ENCODE measurements at regions not wholly inside any gene's neighbourhood (a gene's known extent, or its start where the extent isn't known, plus 50 kb on each side); places are given as distances from the start of the nearest gene placed in this dataset.
"Not testable (repeated sequence)": the region's sequence is repeated elsewhere in the genome, so short reads cannot be mapped to it uniquely, and the experiment has no call there.

DNA sequence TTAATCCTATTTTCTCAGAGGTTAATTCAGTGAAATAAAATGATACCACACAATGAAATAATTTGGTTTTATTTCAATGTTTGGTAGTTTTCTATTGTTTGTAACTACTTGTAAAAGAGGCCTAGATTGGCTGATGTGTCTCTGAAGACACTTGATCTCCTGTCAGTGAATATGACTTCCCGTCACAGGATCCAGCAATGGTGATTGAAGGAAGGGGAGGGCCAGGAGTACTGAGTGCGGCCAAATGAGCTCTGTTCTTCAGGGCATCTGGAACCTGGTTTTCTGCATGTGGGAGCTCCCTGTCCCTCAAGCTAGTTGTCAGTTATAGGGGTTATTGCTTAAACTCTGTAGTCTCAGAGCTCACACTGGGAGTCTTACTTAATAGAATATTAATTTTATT, 86.5 kb upstream of the OTUD4 start:
- H3K9ac ChIP-seq: no peak overlapping the region
- H3F3A ChIP-seq (ENCODE audit: insufficient read depth): no peaks in the 10 kb centered on the region
- no peak for DNase-seq
- no peak overlapping the region for H3K4me2 ChIP-seq (ENCODE audit: unreplicated experiment)
- H3K9me3 ChIP-seq (ENCODE audit: low read depth): no peaks in the 10 kb centered on the region
- no peak overlapping the region for H3K4me3 ChIP-seq
- 51 to 53% methylated on average over 2 of the region's 2 CpGs for WGBS, 2 experiments (ENCODE audit: low coverage in 1 of 2, low lambda C conversion rate in 2 of 2, missing lambda C conversion rate in 2 of 2)
- no peaks in the 10 kb centered on the region for H3K79me2 ChIP-seq (ENCODE audit: insufficient read depth)
- H3K27me3 ChIP-seq (replicated peaks; ENCODE audit: insufficient read depth): no peaks in the 10 kb centered on the region
- in situ Hi-C loops (cut with MboI): no loop called here
- no peaks in the 10 kb centered on the region for H3K4me1 ChIP-seq (ENCODE audit: insufficient read depth)
- H2AFZ ChIP-seq: no peak overlapping the region
- H3K36me3 ChIP-seq (ENCODE audit: low read depth): no peaks in the 10 kb centered on the region
- TF ChIP-seq EZH2 (IDR thresholded peaks at IDR 0.05; ENCODE audit: insufficient read depth, poor library complexity, severe bottlenecking): no peak
- no peak for TF ChIP-seq EZH2phosphoT487 (IDR thresholded peaks at IDR 0.05; ENCODE audit: insufficient read depth, low read depth)
- H3K9me2 ChIP-seq (ENCODE audit: insufficient read depth): no peaks in the 10 kb centered on the region
- H4K20me1 ChIP-seq (ENCODE audit: insufficient read depth): no peaks in the 10 kb centered on the region
- H3K27ac ChIP-seq: no peak overlapping the region

DNA sequence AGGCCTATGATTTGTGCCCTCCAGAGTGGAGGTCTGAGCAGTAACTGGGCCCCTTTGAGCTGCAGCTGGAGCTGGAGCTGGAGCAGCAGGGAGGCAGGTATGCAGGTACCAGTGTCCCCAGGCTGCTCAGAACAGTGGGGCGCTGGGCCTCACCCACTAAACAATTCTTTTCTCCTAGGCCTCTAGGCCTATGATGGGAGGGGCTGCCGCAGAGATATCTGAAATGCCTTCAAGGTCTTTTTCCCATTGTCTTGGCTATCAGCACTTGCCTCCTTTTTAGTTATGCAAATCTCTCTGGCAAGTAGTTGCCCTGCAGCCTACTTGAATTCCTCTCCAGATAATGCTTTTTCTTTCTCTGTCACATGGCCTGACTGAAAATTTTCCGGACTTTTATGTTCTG, 79.7 kb upstream of the OTUD4 start:
- no peaks in the 10 kb centered on the region for H3K9me2 ChIP-seq (ENCODE audit: insufficient read depth)
- H3F3A ChIP-seq (ENCODE audit: insufficient read depth): no peaks in the 10 kb centered on the region
- TF ChIP-seq EZH2phosphoT487 (IDR thresholded peaks at IDR 0.05; ENCODE audit: insufficient read depth, low read depth) (no peak), EZH2 (IDR thresholded peaks at IDR 0.05; ENCODE audit: insufficient read depth, poor library complexity, severe bottlenecking) (no peak)
- DNase-seq: no peak
- H3K27ac ChIP-seq: no peak overlapping the region
- no peaks in the 10 kb centered on the region for H3K79me2 ChIP-seq (ENCODE audit: insufficient read depth)
- no peak overlapping the region for H3K4me2 ChIP-seq (ENCODE audit: unreplicated experiment)
- in situ Hi-C loops (cut with MboI): no loop called here
- no peaks in the 10 kb centered on the region for H3K27me3 ChIP-seq (replicated peaks; ENCODE audit: insufficient read depth)
- no peak overlapping the region for H3K4me3 ChIP-seq
- H3K4me1 ChIP-seq (ENCODE audit: insufficient read depth): no peaks in the 10 kb centered on the region
- no peaks in the 10 kb centered on the region for H4K20me1 ChIP-seq (ENCODE audit: insufficient read depth)
- H2AFZ ChIP-seq: no peak overlapping the region
- no peaks in the 10 kb centered on the region for H3K9me3 ChIP-seq (ENCODE audit: low read depth)
- no peaks in the 10 kb centered on the region for H3K36me3 ChIP-seq (ENCODE audit: low read depth)
- 48 to 52% methylated on average over 3 of the region's 3 CpGs for WGBS, 2 experiments (ENCODE audit: low coverage in 1 of 2, low lambda C conversion rate in 2 of 2, missing lambda C conversion rate in 2 of 2)
- H3K9ac ChIP-seq: no peak overlapping the region

DNA sequence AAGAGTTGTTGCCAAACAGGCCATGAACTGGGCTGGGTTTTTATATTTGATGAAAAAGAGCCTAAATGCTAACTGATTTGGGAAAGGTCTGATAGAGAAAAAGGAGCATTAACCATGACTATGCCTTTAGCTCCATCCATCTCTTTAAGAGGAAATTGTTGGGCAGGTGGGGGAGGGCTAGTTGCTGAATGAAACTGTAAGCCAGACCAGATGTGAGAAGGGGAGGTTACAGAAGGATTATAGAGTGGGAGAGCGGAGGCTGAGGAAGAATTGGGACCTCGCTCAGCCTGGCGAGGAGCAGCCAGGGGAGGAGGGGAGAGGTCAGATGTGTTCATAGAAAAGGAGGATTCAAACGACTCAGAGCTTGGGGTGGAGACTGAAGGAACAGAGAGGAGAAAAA, 74.9 kb upstream of the OTUD4 start:
- H4K20me1 ChIP-seq (ENCODE audit: insufficient read depth); H3K9ac ChIP-seq; H3K27ac ChIP-seq; DNase-seq; H3K9me3 ChIP-seq (ENCODE audit: low read depth); H3K27me3 ChIP-seq (replicated peaks; ENCODE audit: insufficient read depth); H2AFZ ChIP-seq; H3K4me2 ChIP-seq (ENCODE audit: unreplicated experiment); H3K4me1 ChIP-seq (ENCODE audit: insufficient read depth); H3K36me3 ChIP-seq (ENCODE audit: low read depth); H3K9me2 ChIP-seq (ENCODE audit: insufficient read depth); H3K4me3 ChIP-seq; H3F3A ChIP-seq (ENCODE audit: insufficient read depth); in situ Hi-C loops (cut with MboI); H3K79me2 ChIP-seq (ENCODE audit: insufficient read depth): not testable (repeated sequence)
- WGBS, 2 experiments (ENCODE audit: low coverage in 1 of 2, low lambda C conversion rate in 2 of 2, missing lambda C conversion rate in 2 of 2): 63 to 66% methylated on average over 4 of the region's 4 CpGs

DNA sequence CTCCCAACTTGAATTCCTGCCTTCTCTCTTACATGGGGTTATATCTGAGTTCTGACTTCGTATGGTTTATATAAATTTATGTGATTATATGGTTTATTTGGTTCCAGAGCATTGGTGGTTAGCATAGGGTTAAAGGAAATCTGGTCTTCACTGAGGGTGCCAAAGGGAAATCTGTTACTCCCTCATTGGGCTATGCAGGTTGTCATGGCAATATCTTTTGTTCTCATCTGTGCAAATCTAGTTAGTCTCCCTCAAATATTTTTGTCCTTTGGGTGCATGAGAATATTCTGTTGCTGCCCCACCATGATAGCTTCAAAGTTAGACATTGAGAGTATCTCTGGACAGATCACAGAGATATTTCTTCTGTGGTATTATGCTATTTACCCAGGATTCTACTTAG, 71.8 kb upstream of the OTUD4 start:
- Histone ChIP-seq H3K9me2 (ENCODE audit: insufficient read depth) (no peaks in the 10 kb centered on the region), H3K36me3 (ENCODE audit: low read depth) (no peaks in the 10 kb centered on the region), H2AFZ (no peak overlapping the region), H3K9me3 (ENCODE audit: low read depth) (no peaks in the 10 kb centered on the region), H3K4me3 (no peak overlapping the region), H3K27ac (no peak overlapping the region), H3K27me3 (replicated peaks; ENCODE audit: insufficient read depth) (no peaks in the 10 kb centered on the region), H3F3A (ENCODE audit: insufficient read depth) (no peaks in the 10 kb centered on the region), H3K4me1 (ENCODE audit: insufficient read depth) (no peaks in the 10 kb centered on the region), H3K79me2 (ENCODE audit: insufficient read depth) (no peaks in the 10 kb centered on the region), H3K9ac (no peak overlapping the region), H3K4me2 (ENCODE audit: unreplicated experiment) (no peak overlapping the region), H4K20me1 (ENCODE audit: insufficient read depth) (no peaks in the 10 kb centered on the region)
- TF ChIP-seq EZH2phosphoT487 (IDR thresholded peaks at IDR 0.05; ENCODE audit: insufficient read depth, low read depth) (no peak), EZH2 (IDR thresholded peaks at IDR 0.05; ENCODE audit: insufficient read depth, poor library complexity, severe bottlenecking) (no peak)
- DNase-seq: no peak
- 34 to 59% methylated on average over 1 of the region's 1 CpG for WGBS, 2 experiments (ENCODE audit: low coverage in 1 of 2, low lambda C conversion rate in 2 of 2, missing lambda C conversion rate in 2 of 2)
- in situ Hi-C loops (cut with MboI): no loop called here

DNA sequence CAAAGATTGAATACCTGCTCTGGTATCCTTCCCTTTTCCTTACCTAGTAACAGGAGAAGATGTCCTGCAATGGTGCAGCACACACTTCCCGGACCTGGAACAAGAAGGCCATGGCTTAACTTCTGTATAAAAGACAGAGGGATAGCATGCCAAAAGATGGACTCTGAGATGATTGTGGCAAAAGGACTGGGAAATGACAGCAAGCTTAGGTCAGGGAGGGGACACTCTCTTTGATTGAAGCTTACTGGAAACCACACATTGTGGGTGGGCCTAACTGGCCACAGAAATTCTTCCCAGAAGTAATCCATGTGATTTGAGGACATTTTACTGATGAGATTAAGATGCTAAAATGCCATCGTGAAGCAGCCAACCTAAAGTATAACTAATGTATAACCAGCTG, 71.0 kb upstream of the OTUD4 start:
- Histone ChIP-seq H3K79me2 (ENCODE audit: insufficient read depth) (no peaks in the 10 kb centered on the region), H3K4me1 (ENCODE audit: insufficient read depth) (no peaks in the 10 kb centered on the region), H3F3A (ENCODE audit: insufficient read depth) (no peaks in the 10 kb centered on the region), H3K4me2 (ENCODE audit: unreplicated experiment) (no peak overlapping the region), H2AFZ (no peak overlapping the region), H3K9ac (no peak overlapping the region), H4K20me1 (ENCODE audit: insufficient read depth) (no peaks in the 10 kb centered on the region), H3K27ac (no peak overlapping the region), H3K4me3 (no peak overlapping the region), H3K9me3 (ENCODE audit: low read depth) (no peaks in the 10 kb centered on the region), H3K9me2 (ENCODE audit: insufficient read depth) (no peaks in the 10 kb centered on the region), H3K27me3 (replicated peaks; ENCODE audit: insufficient read depth) (no peaks in the 10 kb centered on the region), H3K36me3 (ENCODE audit: low read depth) (no peaks in the 10 kb centered on the region)
- DNase-seq: no peak
- TF ChIP-seq EZH2 (IDR thresholded peaks at IDR 0.05; ENCODE audit: insufficient read depth, poor library complexity, severe bottlenecking) (no peak), EZH2phosphoT487 (IDR thresholded peaks at IDR 0.05; ENCODE audit: insufficient read depth, low read depth) (no peak)
- WGBS, 2 experiments (ENCODE audit: low coverage in 1 of 2, low lambda C conversion rate in 2 of 2, missing lambda C conversion rate in 2 of 2): 75 to 76% methylated on average over 2 of the region's 2 CpGs
- in situ Hi-C loops (cut with MboI): no loop called here

Data from GM23248 (cell line).